ENCODE measurements at regions not wholly inside any gene's neighbourhood (a gene's known extent, or its start where the extent isn't known, plus 50 kb on each side); places are given as distances from the start of the nearest gene placed in this dataset.

DNA sequence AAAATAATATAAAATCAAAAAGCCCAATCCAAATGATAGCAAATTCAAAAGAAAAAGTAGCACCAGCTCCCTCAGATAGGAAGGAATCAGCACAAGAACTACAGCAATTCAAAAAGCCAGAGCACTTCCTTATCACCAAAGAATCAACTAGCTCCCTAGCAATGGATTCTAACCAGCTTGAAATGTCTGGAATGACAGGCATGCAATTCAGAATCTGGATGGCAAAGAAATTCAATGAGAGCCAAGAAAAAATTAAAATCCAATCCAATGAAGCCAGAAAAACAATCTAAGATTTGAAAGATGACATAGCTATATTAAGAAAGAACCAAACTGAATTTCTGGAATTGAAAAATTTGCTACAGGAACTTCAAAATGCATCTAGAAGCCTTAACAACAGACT lies 1334.4 kb upstream of the ALCAM start:
- Histone ChIP-seq H2BK12ac (ENCODE audit: low read depth, low read length) (no peak overlapping the region), H2AFZ (ENCODE audit: low read length) (no peak overlapping the region), H2BK15ac (ENCODE audit: low read length) (no peak overlapping the region), H3K18ac (ENCODE audit: extremely low read depth, low read length) (no peak overlapping the region), H3K4me3 (ENCODE audit: extremely low read depth in 1 of 4, insufficient read depth in 2 of 4, low read depth in 3 of 4, low read length in 4 of 4) (no peak overlapping the region), H3K14ac (ENCODE audit: insufficient read length) (no peak overlapping the region), H3K4me1 (replicated peaks in 1 of 4; ENCODE audit: control insufficient read depth in 3 of 4, insufficient read depth in 4 of 4, low read length in 3 of 4) (peaks cover 0 to 4% (median 1%) of the 10 kb centered on the region in 4 experiments; a peak in 1 of 7 replicates), H4K8ac (ENCODE audit: extremely low read depth, insufficient read depth, low read length) (no peak overlapping the region), H3K4ac (replicated peaks; ENCODE audit: insufficient read length, low read depth, low read length) (no peak overlapping the region), H3K4me2 (ENCODE audit: insufficient read depth in 1 of 2, low read depth in 2 of 2, low read length in 2 of 2) (no peak overlapping the region), H4K5ac (ENCODE audit: insufficient read length, low read depth, low read length) (no peak overlapping the region), H3K79me1 (ENCODE audit: low read depth, low read length) (no peaks in the 10 kb centered on the region), H2BK5ac (ENCODE audit: low read depth, low read length) (no peak overlapping the region), H4K20me1 (replicated peaks in 1 of 2; ENCODE audit: control insufficient read depth in 1 of 2, insufficient read depth in 2 of 2, low read length in 2 of 2) (no peaks in the 10 kb centered on the region), H2AK5ac (ENCODE audit: low read depth, low read length) (no peak overlapping the region), H2BK20ac (ENCODE audit: low read length) (no peak overlapping the region), H3K9me3 (ENCODE audit: insufficient read depth in 2 of 2, low read depth in 1 of 2, low read length in 1 of 2) (no peaks in the 10 kb centered on the region), H3K27me3 (replicated peaks in 1 of 4; ENCODE audit: control insufficient read depth in 3 of 4, extremely low read depth in 1 of 4, insufficient read depth in 3 of 4, low read length in 3 of 4) (no peaks in the 10 kb centered on the region), H4K91ac (replicated peaks; ENCODE audit: insufficient read length, low read length) (no peak overlapping the region), H3K79me2 (ENCODE audit: control insufficient read depth in 1 of 2, insufficient read depth in 2 of 2, low read length in 2 of 2) (no peaks in the 10 kb centered on the region), H3K23me2 (ENCODE audit: low read depth, low read length) (no peaks in the 10 kb centered on the region), H3K36me3 (ENCODE audit: control insufficient read depth in 2 of 4, insufficient read depth in 4 of 4, low read length in 3 of 4) (no peaks in the 10 kb centered on the region), H2BK120ac (replicated peaks; ENCODE audit: low read depth, low read length) (no peak overlapping the region), H3K9ac (replicated peaks in 1 of 4; ENCODE audit: extremely low read depth in 1 of 4, low read depth in 3 of 4, low read length in 3 of 4) (no peak overlapping the region), H3K56ac (replicated peaks; ENCODE audit: insufficient read length, low read depth, low read length) (no peak overlapping the region), H3K23ac (ENCODE audit: insufficient read length) (no peak overlapping the region), H3K27ac (ENCODE audit: low read depth, low read length) (no peak overlapping the region)
- ChIA-PET POLR2A (ENCODE audit: partially characterized antibody) (no interaction called here), CTCF (ENCODE audit: partially characterized antibody) (no interaction called here)
- DNase-seq (ENCODE audit: low read depth in 1 of 2, low spot score in 2 of 2) (no peak), FAIRE-seq (no peak)
- TF ChIP-seq, protein P1, sequence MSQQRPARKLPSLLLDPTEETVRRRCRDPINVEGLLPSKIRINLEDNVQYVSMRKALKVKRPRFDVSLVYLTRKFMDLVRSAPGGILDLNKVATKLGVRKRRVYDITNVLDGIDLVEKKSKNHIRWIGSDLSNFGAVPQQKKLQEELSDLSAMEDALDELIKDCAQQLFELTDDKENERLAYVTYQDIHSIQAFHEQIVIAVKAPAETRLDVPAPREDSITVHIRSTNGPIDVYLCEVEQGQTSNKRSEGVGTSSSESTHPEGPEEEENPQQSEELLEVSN (IDR thresholded peaks at IDR 0.05), result no peak
- no peak for TF ChIP-seq SP4 (IDR thresholded peaks at IDR 0.05; ENCODE audit: low read length)
- peak; percentile 76 for TF ChIP-seq TEAD4 (IDR thresholded peaks at IDR 0.05; ENCODE audit: low read depth, low read length)
- TF ChIP-seq, protein P2, sequence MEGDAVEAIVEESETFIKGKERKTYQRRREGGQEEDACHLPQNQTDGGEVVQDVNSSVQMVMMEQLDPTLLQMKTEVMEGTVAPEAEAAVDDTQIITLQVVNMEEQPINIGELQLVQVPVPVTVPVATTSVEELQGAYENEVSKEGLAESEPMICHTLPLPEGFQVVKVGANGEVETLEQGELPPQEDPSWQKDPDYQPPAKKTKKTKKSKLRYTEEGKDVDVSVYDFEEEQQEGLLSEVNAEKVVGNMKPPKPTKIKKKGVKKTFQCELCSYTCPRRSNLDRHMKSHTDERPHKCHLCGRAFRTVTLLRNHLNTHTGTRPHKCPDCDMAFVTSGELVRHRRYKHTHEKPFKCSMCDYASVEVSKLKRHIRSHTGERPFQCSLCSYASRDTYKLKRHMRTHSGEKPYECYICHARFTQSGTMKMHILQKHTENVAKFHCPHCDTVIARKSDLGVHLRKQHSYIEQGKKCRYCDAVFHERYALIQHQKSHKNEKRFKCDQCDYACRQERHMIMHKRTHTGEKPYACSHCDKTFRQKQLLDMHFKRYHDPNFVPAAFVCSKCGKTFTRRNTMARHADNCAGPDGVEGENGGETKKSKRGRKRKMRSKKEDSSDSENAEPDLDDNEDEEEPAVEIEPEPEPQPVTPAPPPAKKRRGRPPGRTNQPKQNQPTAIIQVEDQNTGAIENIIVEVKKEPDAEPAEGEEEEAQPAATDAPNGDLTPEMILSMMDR (IDR thresholded peaks at IDR 0.05; ENCODE audit: control extremely low read depth in 1 of 3, insufficient read depth in 1 of 3, low read depth in 1 of 3, low read length in 3 of 3), result no peak
- TF ChIP-seq, protein P3, sequence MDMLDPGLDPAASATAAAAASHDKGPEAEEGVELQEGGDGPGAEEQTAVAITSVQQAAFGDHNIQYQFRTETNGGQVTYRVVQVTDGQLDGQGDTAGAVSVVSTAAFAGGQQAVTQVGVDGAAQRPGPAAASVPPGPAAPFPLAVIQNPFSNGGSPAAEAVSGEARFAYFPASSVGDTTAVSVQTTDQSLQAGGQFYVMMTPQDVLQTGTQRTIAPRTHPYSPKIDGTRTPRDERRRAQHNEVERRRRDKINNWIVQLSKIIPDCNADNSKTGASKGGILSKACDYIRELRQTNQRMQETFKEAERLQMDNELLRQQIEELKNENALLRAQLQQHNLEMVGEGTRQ (IDR thresholded peaks at IDR 0.05; ENCODE audit: low read length), result no peak
- TF ChIP-seq ASH2L (IDR thresholded peaks at IDR 0.05; ENCODE audit: low read length), result no peak
- TF ChIP-seq SIX5 (IDR thresholded peaks at IDR 0.05; ENCODE audit: low read depth, low read length), result no peak
- no peak for TF ChIP-seq TBP (IDR thresholded peaks at IDR 0.05; ENCODE audit: low read depth, low read length)
